ENCODE measurements at regions not wholly inside any gene's neighbourhood (a gene's known extent, or its start where the extent isn't known, plus 50 kb on each side); places are given as distances from the start of the nearest gene placed in this dataset.
"Not testable (repeated sequence)": the region's sequence is repeated elsewhere in the genome, so short reads cannot be mapped to it uniquely, and the experiment has no call there.

GRCh38 chr13:22915442-22916082 lies 265.2 kb upstream of the SGCG start:
- Mint-ChIP-seq H3K4me3 (peak overlapping the region; percentile 86), H3K36me3 (ENCODE audit: low read depth) (no peaks in the 10 kb centered on the region), H3K9me3 (peaks cover 6% of the 10 kb centered on the region), H3K27ac (ENCODE audit: unreplicated experiment) (peak overlapping the region; percentile 77), H3K27me3 (ENCODE audit: low read depth) (peaks cover 7% of the 10 kb centered on the region), H3K4me1 (peaks cover 12% of the 10 kb centered on the region)
- TF ChIP-seq CTCF (conservative IDR thresholded peaks at IDR 0.05), result peak; percentile 50
- peak; percentile 58 for DNase-seq (ENCODE audit: low read depth, low spot score)

- H3K27me3 Mint-ChIP-seq (ENCODE audit: low read depth); DNase-seq (ENCODE audit: low read depth, low spot score); H3K9me3 Mint-ChIP-seq; H3K27ac Mint-ChIP-seq (ENCODE audit: unreplicated experiment); H3K36me3 Mint-ChIP-seq (ENCODE audit: low read depth): not testable (repeated sequence)
- Mint-ChIP-seq H3K4me1 (peaks cover 12% of the 10 kb centered on the region), H3K4me3 (peak overlapping the region; percentile 86)
Observed at GRCh38 chr13:22916276-22916675, 264.5 kb upstream of the SGCG start.

GRCh38 chr13:22925881-22926747 lies 254.7 kb upstream of the SGCG start:
- peak overlapping the region; percentile 67 for H3K27ac Mint-ChIP-seq (ENCODE audit: unreplicated experiment)
- peak overlapping the region; percentile 38 for H3K4me3 Mint-ChIP-seq
- TF ChIP-seq CTCF (conservative IDR thresholded peaks at IDR 0.05), result no peak
- no peak for DNase-seq (ENCODE audit: low read depth, low spot score)
- H3K27me3 Mint-ChIP-seq (ENCODE audit: low read depth), result no peaks in the 10 kb centered on the region
- no peaks in the 10 kb centered on the region for H3K9me3 Mint-ChIP-seq
- no peaks in the 10 kb centered on the region for H3K36me3 Mint-ChIP-seq (ENCODE audit: low read depth)
- H3K4me1 Mint-ChIP-seq, result no peaks in the 10 kb centered on the region

- no peak for DNase-seq (ENCODE audit: low read depth, low spot score)
- no peak overlapping the region for H3K27ac Mint-ChIP-seq (ENCODE audit: unreplicated experiment)
Observed at GRCh38 chr13:22926748-22927400, 253.9 kb upstream of the SGCG start.

GRCh38 chr13:22927845-22928244 lies 252.9 kb upstream of the SGCG start:
- H3K4me1 Mint-ChIP-seq; H3K4me3 Mint-ChIP-seq; H3K27me3 Mint-ChIP-seq (ENCODE audit: low read depth); H3K27ac Mint-ChIP-seq (ENCODE audit: unreplicated experiment); H3K9me3 Mint-ChIP-seq; DNase-seq (ENCODE audit: low read depth, low spot score); H3K36me3 Mint-ChIP-seq (ENCODE audit: low read depth): not testable (repeated sequence)

More at GRCh38 chr13:22926748-22927400, 253.9 kb upstream of the SGCG start:
- no peak for TF ChIP-seq CTCF (conservative IDR thresholded peaks at IDR 0.05)
- Mint-ChIP-seq H3K4me1 (no peaks in the 10 kb centered on the region), H3K4me3 (no peak overlapping the region), H3K9me3 (no peaks in the 10 kb centered on the region), H3K36me3 (ENCODE audit: low read depth) (no peaks in the 10 kb centered on the region), H3K27me3 (ENCODE audit: low read depth) (no peaks in the 10 kb centered on the region)

GRCh38 chr13:22929381-22930126 lies 251.2 kb upstream of the SGCG start:
- H3K27me3 Mint-ChIP-seq (ENCODE audit: low read depth), result no peaks in the 10 kb centered on the region
- H3K36me3 Mint-ChIP-seq (ENCODE audit: low read depth), result no peaks in the 10 kb centered on the region
- no peak overlapping the region for H3K4me3 Mint-ChIP-seq
- no peak overlapping the region for H3K27ac Mint-ChIP-seq (ENCODE audit: unreplicated experiment)
- no peak for TF ChIP-seq CTCF (conservative IDR thresholded peaks at IDR 0.05)
- no peaks in the 10 kb centered on the region for H3K9me3 Mint-ChIP-seq
- no peaks in the 10 kb centered on the region for H3K4me1 Mint-ChIP-seq
- DNase-seq (ENCODE audit: low read depth, low spot score), result no peak
